ENCODE measurements at regions not wholly inside any gene's neighbourhood (a gene's known extent, or its start where the extent isn't known, plus 50 kb on each side); places are given as distances from the start of the nearest gene placed in this dataset.

- no peak for TF ChIP-seq CTCF (optimal IDR thresholded peaks at IDR 0.05 in 1 of 3, IDR thresholded peaks at IDR 0.05 in 1 of 3, conservative IDR thresholded peaks at IDR 0.05 in 1 of 3; ENCODE audit: extremely low read depth in 1 of 3, insufficient read depth in 2 of 3, low read length in 3 of 3)
- no peak for TF ChIP-seq EZH2 (IDR thresholded peaks at IDR 0.05; ENCODE audit: low read length)
Observed at GRCh38 chr9:27634879-27635278, 61.6 kb upstream of the C9orf72 start.

All from keratinocyte (primary cell).